ENCODE measurements at regions not wholly inside any gene's neighbourhood (a gene's known extent, or its start where the extent isn't known, plus 50 kb on each side); places are given as distances from the start of the nearest gene placed in this dataset.

GRCh38 chr1:87744056-87744455, 415.4 kb downstream of the LMO4 start:
- H3K27ac ChIP-seq (ENCODE audit: low read length) = no peak overlapping the region
- in situ Hi-C loops (cut with HindIII; ENCODE audit: low pct_unique_long_range_greater_than_20kb, low sequenced_read_pairs) = no loop called here
- BruUV-seq (replicated peaks) = no TSS peak
- DNase-seq (ENCODE audit: low read depth, low spot score) = no peak
- H3K4me1 ChIP-seq (ENCODE audit: control insufficient read depth, insufficient read depth, low read length) = no peaks in the 10 kb centered on the region
- no peak overlapping the region for H3K4me3 ChIP-seq (ENCODE audit: low read depth in 2 of 2, low read length in 2 of 2)
- POLR2A ChIA-PET = no interaction called here
- no peaks in the 10 kb centered on the region for H3K36me3 ChIP-seq (ENCODE audit: control insufficient read depth, insufficient read depth, low read length)
- CTCF ChIA-PET = no interaction called here
- no peaks in the 10 kb centered on the region for H3K9me3 ChIP-seq (ENCODE audit: control insufficient read depth, insufficient read depth, low read depth, low read length)
- TF ChIP-seq SIN3A (IDR thresholded peaks at IDR 0.05; ENCODE audit: borderline replicate concordance, insufficient read depth, low read depth, low read length) = no peak
- TF ChIP-seq TCF7L2 (IDR thresholded peaks at IDR 0.05; ENCODE audit: low read depth, low read length) = no peak
- TF ChIP-seq REST (IDR thresholded peaks at IDR 0.05; ENCODE audit: insufficient read depth in 1 of 2, low read depth in 2 of 2, low read length in 1 of 2) = no peak
- TF ChIP-seq CTCF (IDR thresholded peaks at IDR 0.05) = no peak
- no peak for TF ChIP-seq POLR2AphosphoS5 (IDR thresholded peaks at IDR 0.05; ENCODE audit: low read depth, low read length)
- no peaks in the 10 kb centered on the region for H3K27me3 ChIP-seq (ENCODE audit: control insufficient read depth, insufficient read depth, low read length)
- intact Hi-C loops (cut with micrococcal nuclease; ENCODE audit: unreplicated experiment) = no loop called here
- no peak for ATAC-seq

- Histone ChIP-seq H3K4me3 (ENCODE audit: low read depth in 2 of 2, low read length in 2 of 2) (no peak overlapping the region), H3K36me3 (ENCODE audit: control insufficient read depth, insufficient read depth, low read length) (no peaks in the 10 kb centered on the region), H3K4me1 (ENCODE audit: control insufficient read depth, insufficient read depth, low read length) (no peaks in the 10 kb centered on the region), H3K27ac (ENCODE audit: low read length) (no peak overlapping the region), H3K9me3 (ENCODE audit: control insufficient read depth, insufficient read depth, low read depth, low read length) (no peaks in the 10 kb centered on the region), H3K27me3 (ENCODE audit: control insufficient read depth, insufficient read depth, low read length) (no peaks in the 10 kb centered on the region)
- CTCF ChIA-PET = no interaction called here
- no TSS peak for BruUV-seq (replicated peaks)
- DNase-seq (ENCODE audit: low read depth, low spot score) = no peak
- TF ChIP-seq TCF7L2 (IDR thresholded peaks at IDR 0.05; ENCODE audit: low read depth, low read length) (no peak), SIN3A (IDR thresholded peaks at IDR 0.05; ENCODE audit: borderline replicate concordance, insufficient read depth, low read depth, low read length) (no peak), POLR2AphosphoS5 (IDR thresholded peaks at IDR 0.05; ENCODE audit: low read depth, low read length) (no peak), CTCF (IDR thresholded peaks at IDR 0.05) (no peak), REST (IDR thresholded peaks at IDR 0.05; ENCODE audit: insufficient read depth in 1 of 2, low read depth in 2 of 2, low read length in 1 of 2) (no peak)
- no peak for ATAC-seq
- intact Hi-C loops (cut with micrococcal nuclease; ENCODE audit: unreplicated experiment) (no loop called here), in situ Hi-C loops (cut with HindIII; ENCODE audit: low pct_unique_long_range_greater_than_20kb, low sequenced_read_pairs) (no loop called here)
- POLR2A ChIA-PET = no interaction called here
These were observed 416.1 kb downstream of the LMO4 start for GRCh38 chr1:87744763-87745162.

Data from Panc1 (cell line).